ENCODE measurements at regions not wholly inside any gene's neighbourhood (a gene's known extent, or its start where the extent isn't known, plus 50 kb on each side); places are given as distances from the start of the nearest gene placed in this dataset.
A peak's percentile ranks its signal among the peaks of the same experiment; 100 is the strongest.

DNA sequence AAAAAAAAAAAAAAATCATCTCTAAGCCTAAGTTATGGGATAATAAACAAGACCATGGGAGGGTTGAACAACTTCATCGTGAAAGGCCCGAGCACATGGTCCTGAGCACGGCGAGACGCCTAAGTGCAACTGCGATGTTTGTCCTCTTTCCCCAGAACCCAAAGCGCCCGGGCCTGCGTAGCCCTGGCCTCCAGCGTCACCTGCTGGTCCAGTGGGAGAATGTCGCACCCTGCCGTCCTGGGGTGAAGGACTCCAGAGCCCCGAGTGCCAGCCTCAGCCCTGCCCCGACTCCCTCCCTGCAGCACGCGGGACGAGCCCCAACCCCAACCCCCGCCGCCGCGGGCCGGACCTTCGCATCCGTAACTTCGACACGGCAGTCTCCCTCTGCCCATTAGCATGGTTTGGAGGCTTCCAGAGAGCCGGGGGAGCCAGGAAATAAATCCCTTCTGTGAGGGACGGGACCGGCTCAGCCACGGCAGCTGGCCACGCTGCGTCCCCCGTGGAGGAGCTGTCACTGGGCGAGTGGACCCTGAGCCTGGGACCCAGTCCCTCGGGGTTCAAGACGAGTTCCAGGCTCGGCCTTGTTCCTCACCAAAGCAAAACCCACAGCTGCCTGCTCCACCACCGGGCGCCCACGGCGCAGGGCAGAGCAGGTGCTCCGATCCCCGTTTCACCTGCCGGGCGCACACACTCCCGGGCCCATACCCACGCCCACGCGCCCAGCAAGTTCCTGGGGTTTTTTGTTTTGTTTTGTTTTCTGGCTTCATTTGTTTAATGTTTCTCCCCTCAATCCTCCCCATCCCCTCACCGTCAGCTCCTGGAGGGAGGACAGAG is 132.5 kb upstream of the HAND1 start:
- H3K9me3 ChIP-seq (replicated peaks; ENCODE audit: control insufficient read depth, low read depth, low read length): no peaks in the 10 kb centered on the region
- H3K27me3 ChIP-seq (ENCODE audit: control insufficient read depth, insufficient read depth, low read length): peaks cover 67% of the 10 kb centered on the region
- no peak overlapping the region for H3K27ac ChIP-seq (ENCODE audit: low read length)
- no peaks in the 10 kb centered on the region for H3K36me3 ChIP-seq (ENCODE audit: control insufficient read depth, insufficient read depth, low read length)
- WGBS (ENCODE audit: insufficient coverage): under 1% methylated on average over 38 of the region's 50 CpGs
- DNase-seq: peak; percentile 68
- H3K4me3 ChIP-seq (ENCODE audit: low read length): no peak overlapping the region
- H3K4me1 ChIP-seq (ENCODE audit: control insufficient read depth, insufficient read depth, low read length): peaks cover 13% of the 10 kb centered on the region

DNA sequence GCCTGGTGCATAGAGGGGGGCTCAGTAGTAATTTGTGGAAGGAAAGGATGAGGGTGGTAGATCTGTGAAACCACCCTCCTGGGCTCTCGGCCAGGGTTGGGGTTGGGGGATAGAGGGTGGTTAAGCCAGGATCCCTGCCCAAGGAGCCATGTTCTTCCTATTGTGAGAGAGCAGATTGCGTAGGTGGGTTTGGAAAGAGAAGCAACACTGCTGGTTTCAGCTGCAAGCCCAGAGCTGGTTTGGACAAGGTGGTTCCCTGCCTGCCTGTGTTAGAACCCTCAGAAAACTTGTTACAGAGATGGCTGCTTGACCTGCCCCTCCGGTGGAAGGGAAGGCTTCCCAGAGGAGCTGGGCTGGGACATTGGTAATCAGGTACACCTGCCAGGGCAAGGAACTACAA is 131.2 kb upstream of the HAND1 start:
- DNase-seq: no peak
- no peak overlapping the region for H3K4me3 ChIP-seq (ENCODE audit: low read length)
- no peaks in the 10 kb centered on the region for H3K36me3 ChIP-seq (ENCODE audit: control insufficient read depth, insufficient read depth, low read length)
- peaks cover 74% of the 10 kb centered on the region for H3K27me3 ChIP-seq (ENCODE audit: control insufficient read depth, insufficient read depth, low read length)
- WGBS (ENCODE audit: insufficient coverage): 57% methylated on average over 3 of the region's 3 CpGs
- no peaks in the 10 kb centered on the region for H3K9me3 ChIP-seq (replicated peaks; ENCODE audit: control insufficient read depth, low read depth, low read length)
- peaks cover 15% of the 10 kb centered on the region for H3K4me1 ChIP-seq (ENCODE audit: control insufficient read depth, insufficient read depth, low read length)
- H3K27ac ChIP-seq (ENCODE audit: low read length): no peak overlapping the region

DNA sequence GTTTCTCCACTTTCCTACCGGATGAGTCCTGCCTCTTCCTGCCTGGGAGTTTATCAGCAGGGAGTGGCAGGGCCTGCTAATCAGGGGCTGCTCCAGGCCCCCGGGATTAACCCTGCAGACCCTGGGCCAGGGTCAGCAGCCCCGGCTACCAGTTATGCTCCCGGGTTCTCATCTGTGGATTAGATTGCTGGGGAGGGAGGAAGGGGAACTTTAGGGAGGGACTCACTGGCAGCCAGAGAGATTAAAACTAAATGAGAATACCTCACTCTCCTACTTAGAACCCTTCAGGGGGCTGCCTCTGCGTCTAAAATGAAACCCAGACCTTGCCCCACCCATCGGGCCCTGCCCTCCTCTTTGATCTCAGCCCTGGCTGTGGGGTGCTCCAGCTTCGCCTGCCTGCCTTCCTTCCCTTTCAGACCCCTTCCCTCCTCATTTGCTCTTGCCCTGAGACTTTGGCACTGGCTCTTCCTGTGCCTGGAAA is 130.5 kb upstream of the HAND1 start:
- WGBS (ENCODE audit: insufficient coverage): 26% methylated on average over 3 of the region's 7 CpGs
- no peak for DNase-seq
- Histone ChIP-seq H3K36me3 (ENCODE audit: control insufficient read depth, insufficient read depth, low read length) (no peaks in the 10 kb centered on the region), H3K4me3 (ENCODE audit: low read length) (no peak overlapping the region), H3K27me3 (ENCODE audit: control insufficient read depth, insufficient read depth, low read length) (peaks cover 79% of the 10 kb centered on the region), H3K9me3 (replicated peaks; ENCODE audit: control insufficient read depth, low read depth, low read length) (no peaks in the 10 kb centered on the region), H3K4me1 (ENCODE audit: control insufficient read depth, insufficient read depth, low read length) (peaks cover 20% of the 10 kb centered on the region), H3K27ac (ENCODE audit: low read length) (no peak overlapping the region)

GRCh38 chr5:154607746-154608145 is 129.7 kb upstream of the HAND1 start:
- 59% methylated on average over 2 of the region's 4 CpGs for WGBS (ENCODE audit: insufficient coverage)
- Histone ChIP-seq H3K27me3 (ENCODE audit: control insufficient read depth, insufficient read depth, low read length) (peaks cover 75% of the 10 kb centered on the region), H3K36me3 (ENCODE audit: control insufficient read depth, insufficient read depth, low read length) (no peaks in the 10 kb centered on the region), H3K4me3 (ENCODE audit: low read length) (no peak overlapping the region), H3K9me3 (replicated peaks; ENCODE audit: control insufficient read depth, low read depth, low read length) (no peaks in the 10 kb centered on the region), H3K4me1 (ENCODE audit: control insufficient read depth, insufficient read depth, low read length) (peaks cover 20% of the 10 kb centered on the region), H3K27ac (ENCODE audit: low read length) (no peak overlapping the region)
- no peak for DNase-seq

- Histone ChIP-seq H3K4me1 (ENCODE audit: control insufficient read depth, insufficient read depth, low read length) (peaks cover 15% of the 10 kb centered on the region), H3K27ac (ENCODE audit: low read length) (no peak overlapping the region), H3K9me3 (replicated peaks; ENCODE audit: control insufficient read depth, low read depth, low read length) (no peaks in the 10 kb centered on the region), H3K36me3 (ENCODE audit: control insufficient read depth, insufficient read depth, low read length) (no peaks in the 10 kb centered on the region), H3K4me3 (ENCODE audit: low read length) (no peak overlapping the region), H3K27me3 (ENCODE audit: control insufficient read depth, insufficient read depth, low read length) (peaks cover 62% of the 10 kb centered on the region)
- WGBS (ENCODE audit: insufficient coverage): 100% methylated on average over 1 of the region's 4 CpGs
- DNase-seq: no peak
These were observed 128.2 kb upstream of the HAND1 start for GRCh38 chr5:154606246-154606645.

DNA sequence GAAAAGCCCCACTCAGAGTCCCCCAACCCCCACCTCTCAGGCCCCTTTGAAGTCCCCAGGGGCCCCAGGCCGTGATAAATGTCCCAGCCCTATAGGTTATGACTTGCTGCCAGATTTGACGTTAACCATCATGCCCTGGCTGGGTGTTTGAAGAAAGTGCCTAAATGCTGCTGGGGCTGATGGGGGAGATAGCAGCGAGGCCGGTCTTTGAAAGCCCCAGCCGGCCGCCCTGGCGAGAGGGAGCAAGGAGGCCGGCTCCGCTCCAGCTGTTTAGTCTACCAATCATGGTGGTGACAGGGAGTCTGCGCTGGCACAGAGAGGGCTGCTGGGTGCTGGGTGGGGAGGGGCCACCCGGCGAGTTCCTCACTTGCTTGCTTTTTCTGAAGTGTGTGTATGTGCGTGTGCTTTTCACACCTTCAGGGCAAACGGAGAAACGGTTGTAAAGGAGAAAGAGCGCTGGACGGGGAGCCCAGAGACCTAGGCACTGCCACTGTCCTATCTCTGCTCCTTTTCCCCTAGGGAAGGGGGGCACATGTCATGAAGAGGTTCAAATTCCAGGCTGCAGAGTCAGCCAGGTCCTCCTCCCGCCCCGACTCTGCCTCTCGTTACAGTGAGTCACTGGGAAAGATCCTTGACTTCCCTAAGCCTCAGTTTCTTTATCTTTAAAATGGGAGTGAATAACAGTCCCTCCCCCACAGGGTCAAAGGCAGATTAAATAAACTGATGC is 126.1 kb upstream of the HAND1 start:
- peak; percentile 25 for DNase-seq
- 5% methylated on average over 12 of the region's 20 CpGs for WGBS (ENCODE audit: insufficient coverage)
- Histone ChIP-seq H3K36me3 (ENCODE audit: control insufficient read depth, insufficient read depth, low read length) (no peaks in the 10 kb centered on the region), H3K4me1 (ENCODE audit: control insufficient read depth, insufficient read depth, low read length) (peaks cover 7% of the 10 kb centered on the region), H3K4me3 (ENCODE audit: low read length) (no peak overlapping the region), H3K9me3 (replicated peaks; ENCODE audit: control insufficient read depth, low read depth, low read length) (no peaks in the 10 kb centered on the region), H3K27ac (ENCODE audit: low read length) (no peak overlapping the region), H3K27me3 (ENCODE audit: control insufficient read depth, insufficient read depth, low read length) (peaks cover 43% of the 10 kb centered on the region)

- H3K27me3 ChIP-seq (ENCODE audit: control insufficient read depth, insufficient read depth, low read length): peaks cover 37% of the 10 kb centered on the region
- no peak overlapping the region for H3K27ac ChIP-seq (ENCODE audit: low read length)
- no CpG with 5 or more reads among the region's 1 CpG for WGBS (ENCODE audit: insufficient coverage)
- no peak overlapping the region for H3K4me3 ChIP-seq (ENCODE audit: low read length)
- H3K9me3 ChIP-seq (replicated peaks; ENCODE audit: control insufficient read depth, low read depth, low read length): no peaks in the 10 kb centered on the region
- H3K4me1 ChIP-seq (ENCODE audit: control insufficient read depth, insufficient read depth, low read length): peaks cover 7% of the 10 kb centered on the region
- DNase-seq: no peak
- H3K36me3 ChIP-seq (ENCODE audit: control insufficient read depth, insufficient read depth, low read length): no peaks in the 10 kb centered on the region
These were observed 125.5 kb upstream of the HAND1 start for GRCh38 chr5:154603485-154603884.

DNA sequence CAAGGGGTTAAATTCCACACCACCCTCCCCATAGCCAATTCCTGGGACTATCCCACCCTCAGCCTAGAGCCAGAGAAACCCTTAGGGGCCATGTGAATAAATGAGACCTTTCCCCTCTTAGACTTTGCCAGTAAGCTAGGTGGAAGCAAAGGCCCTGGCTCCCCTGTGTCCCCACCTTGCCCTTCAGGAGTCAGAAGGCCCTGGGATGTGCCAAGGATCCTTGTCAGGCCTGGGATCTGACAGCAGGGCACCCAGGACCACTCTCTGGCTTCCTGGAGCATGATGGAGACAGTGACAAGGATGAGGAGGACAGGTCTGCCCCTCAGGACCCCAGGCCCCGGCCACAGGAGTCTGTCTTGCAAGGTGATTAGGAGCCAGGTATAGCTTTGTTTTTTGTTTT is 125.0 kb upstream of the HAND1 start:
- no peaks in the 10 kb centered on the region for H3K9me3 ChIP-seq (replicated peaks; ENCODE audit: control insufficient read depth, low read depth, low read length)
- peaks cover 7% of the 10 kb centered on the region for H3K4me1 ChIP-seq (ENCODE audit: control insufficient read depth, insufficient read depth, low read length)
- H3K27me3 ChIP-seq (ENCODE audit: control insufficient read depth, insufficient read depth, low read length): peaks cover 32% of the 10 kb centered on the region
- WGBS (ENCODE audit: insufficient coverage): no CpG with 5 or more reads among the region's 1 CpG
- no peak overlapping the region for H3K27ac ChIP-seq (ENCODE audit: low read length)
- H3K4me3 ChIP-seq (ENCODE audit: low read length): no peak overlapping the region
- DNase-seq: no peak
- H3K36me3 ChIP-seq (ENCODE audit: control insufficient read depth, insufficient read depth, low read length): no peaks in the 10 kb centered on the region

DNA sequence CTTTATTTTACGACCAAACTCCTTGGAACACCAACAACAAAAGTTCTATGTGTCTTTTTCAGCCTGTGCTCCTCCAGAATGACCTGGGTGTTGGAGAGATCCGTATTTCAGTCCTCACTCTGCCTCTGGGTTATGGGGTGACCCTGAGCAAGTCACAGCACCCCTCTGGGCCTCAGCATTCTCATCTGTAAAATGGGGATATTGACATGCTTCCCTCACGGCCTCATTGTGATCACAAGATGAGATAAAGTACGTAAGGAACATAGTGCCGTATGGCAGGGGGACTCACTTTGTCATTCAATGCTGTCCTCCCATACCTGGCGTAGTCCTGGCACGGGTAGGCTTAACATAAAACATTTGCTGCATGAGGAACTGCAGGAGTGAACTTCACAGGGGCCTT is 123.0 kb upstream of the HAND1 start:
- H3K27me3 ChIP-seq (ENCODE audit: control insufficient read depth, insufficient read depth, low read length): peaks cover 21% of the 10 kb centered on the region
- 86% methylated on average over 4 of the region's 7 CpGs for WGBS (ENCODE audit: insufficient coverage)
- H3K4me3 ChIP-seq (ENCODE audit: low read length): no peak overlapping the region
- H3K9me3 ChIP-seq (replicated peaks; ENCODE audit: control insufficient read depth, low read depth, low read length): no peaks in the 10 kb centered on the region
- DNase-seq: no peak
- H3K36me3 ChIP-seq (ENCODE audit: control insufficient read depth, insufficient read depth, low read length): no peaks in the 10 kb centered on the region
- peaks cover 7% of the 10 kb centered on the region for H3K4me1 ChIP-seq (ENCODE audit: control insufficient read depth, insufficient read depth, low read length)
- H3K27ac ChIP-seq (ENCODE audit: low read length): no peak overlapping the region

GRCh38 chr5:154598021-154598420 is 120.0 kb upstream of the HAND1 start:
- H3K27me3 ChIP-seq (ENCODE audit: control insufficient read depth, insufficient read depth, low read length): peaks cover 6% of the 10 kb centered on the region
- no peaks in the 10 kb centered on the region for H3K36me3 ChIP-seq (ENCODE audit: control insufficient read depth, insufficient read depth, low read length)
- H3K4me3 ChIP-seq (ENCODE audit: low read length): no peak overlapping the region
- no peaks in the 10 kb centered on the region for H3K9me3 ChIP-seq (replicated peaks; ENCODE audit: control insufficient read depth, low read depth, low read length)
- no peak overlapping the region for H3K27ac ChIP-seq (ENCODE audit: low read length)
- DNase-seq: no peak
- WGBS (ENCODE audit: insufficient coverage): 77% methylated on average over 2 of the region's 2 CpGs
- H3K4me1 ChIP-seq (ENCODE audit: control insufficient read depth, insufficient read depth, low read length): no peaks in the 10 kb centered on the region

Measured in muscle of leg (tissue), 3 donors.